ENCODE measurements at regions not wholly inside any gene's neighbourhood (a gene's known extent, or its start where the extent isn't known, plus 50 kb on each side); places are given as distances from the start of the nearest gene placed in this dataset.

DNA sequence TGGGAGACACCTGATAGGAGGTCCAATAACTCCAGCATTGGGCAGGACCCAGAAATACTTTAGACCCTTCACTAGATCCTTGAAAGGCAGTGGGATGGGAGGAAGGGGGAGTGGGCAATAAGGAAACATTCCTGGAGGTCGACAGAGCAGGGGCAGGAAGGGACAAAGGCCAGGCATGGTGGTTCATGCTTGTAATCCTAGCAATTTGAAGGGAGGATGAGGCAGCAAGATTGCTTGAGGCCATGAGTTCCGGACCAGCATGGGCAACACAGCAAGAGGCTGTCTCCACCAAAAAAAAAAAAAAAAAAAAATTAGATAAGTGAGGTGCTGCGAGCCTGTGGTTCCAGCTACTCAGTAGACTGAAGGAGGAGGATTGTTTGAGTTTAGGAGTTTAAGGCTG lies 134.9 kb downstream of the JCAD start:
- no peak for DNase-seq

DNA sequence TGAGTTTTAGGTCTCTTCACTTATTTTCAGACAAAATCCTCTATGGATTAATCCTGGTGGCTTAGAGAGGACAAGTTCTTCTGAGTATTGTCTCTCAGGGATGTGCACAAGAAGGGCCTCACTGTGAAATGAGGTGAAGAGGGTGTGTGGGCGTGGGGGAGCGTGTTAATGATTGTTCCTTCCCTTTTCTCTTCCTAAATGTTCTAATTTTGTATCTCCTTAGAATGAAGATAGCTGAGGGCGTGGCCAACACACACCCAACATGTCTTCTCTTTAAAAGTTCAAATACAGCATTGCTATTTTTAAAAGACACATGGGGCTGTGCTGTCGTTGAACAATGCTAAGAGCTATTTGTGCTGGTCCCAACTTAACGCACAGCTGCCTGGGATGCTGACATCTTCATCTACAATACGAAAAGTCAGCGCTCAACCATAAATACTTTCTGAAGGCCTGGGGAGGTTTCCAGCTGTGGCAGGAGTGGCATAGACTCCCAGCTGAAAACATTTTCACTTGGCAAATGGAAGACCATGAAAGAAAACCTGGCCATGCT lies 135.9 kb downstream of the JCAD start:
- DNase-seq, result no peak

DNA sequence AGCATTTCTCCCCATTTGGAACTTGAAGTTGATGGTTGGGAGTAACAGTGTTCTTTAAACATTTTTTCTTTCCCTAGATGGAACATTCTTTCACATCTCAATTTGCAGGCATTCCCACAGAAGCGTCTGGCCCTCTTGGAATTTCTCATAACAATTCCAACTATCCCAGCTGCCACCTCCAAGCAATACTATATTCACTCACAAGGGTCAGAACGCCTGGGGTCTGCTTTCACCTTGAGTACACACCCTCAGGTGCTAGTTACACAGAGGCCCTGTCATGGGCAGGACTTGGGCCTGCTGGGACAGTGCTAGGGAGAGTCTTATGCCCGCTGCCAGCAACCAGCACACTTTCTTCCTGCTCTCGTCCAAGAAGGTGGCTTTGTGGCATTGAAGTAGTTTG lies 136.5 kb downstream of the JCAD start:
- no peak for DNase-seq

DNA sequence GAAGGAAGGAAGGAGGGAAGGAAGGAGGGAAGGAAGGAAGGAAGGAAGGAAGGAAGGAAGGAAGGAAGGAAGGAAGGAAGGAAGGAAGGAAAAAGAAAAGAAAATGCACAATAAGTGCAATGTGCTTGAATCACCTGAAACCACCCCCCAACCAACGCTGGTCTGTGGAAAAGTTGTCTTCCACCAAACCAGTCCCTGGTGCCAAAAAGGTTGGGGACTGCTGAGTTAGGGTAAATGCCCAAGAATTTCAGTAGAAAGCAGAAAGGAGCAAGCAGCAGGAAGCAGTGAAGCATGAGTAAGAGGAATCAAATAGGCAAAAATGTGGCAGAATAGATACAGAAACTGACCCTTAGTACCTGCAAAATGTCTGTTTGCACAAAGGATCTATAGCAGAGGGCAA lies 137.2 kb downstream of the JCAD start:
- no peak for DNase-seq

DNA sequence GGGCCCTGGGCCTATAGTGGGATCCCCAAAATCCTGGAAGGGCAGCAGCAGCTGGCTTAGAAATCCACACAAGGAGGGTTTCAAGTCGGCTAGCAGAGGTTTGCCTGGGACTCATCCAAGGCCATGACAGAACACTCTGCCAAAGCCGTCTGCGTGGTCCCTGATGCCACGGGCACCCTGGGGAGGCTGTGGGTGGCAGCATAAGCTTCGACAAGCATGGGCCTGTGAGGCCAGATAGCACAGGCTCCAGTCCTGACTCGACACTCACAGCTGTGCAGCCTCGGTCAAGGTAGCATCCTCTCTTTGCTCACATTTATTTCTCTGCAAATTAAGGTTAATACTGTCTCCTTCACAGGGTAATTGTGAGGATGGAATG lies 138.3 kb downstream of the JCAD start:
- no peak for DNase-seq

DNA sequence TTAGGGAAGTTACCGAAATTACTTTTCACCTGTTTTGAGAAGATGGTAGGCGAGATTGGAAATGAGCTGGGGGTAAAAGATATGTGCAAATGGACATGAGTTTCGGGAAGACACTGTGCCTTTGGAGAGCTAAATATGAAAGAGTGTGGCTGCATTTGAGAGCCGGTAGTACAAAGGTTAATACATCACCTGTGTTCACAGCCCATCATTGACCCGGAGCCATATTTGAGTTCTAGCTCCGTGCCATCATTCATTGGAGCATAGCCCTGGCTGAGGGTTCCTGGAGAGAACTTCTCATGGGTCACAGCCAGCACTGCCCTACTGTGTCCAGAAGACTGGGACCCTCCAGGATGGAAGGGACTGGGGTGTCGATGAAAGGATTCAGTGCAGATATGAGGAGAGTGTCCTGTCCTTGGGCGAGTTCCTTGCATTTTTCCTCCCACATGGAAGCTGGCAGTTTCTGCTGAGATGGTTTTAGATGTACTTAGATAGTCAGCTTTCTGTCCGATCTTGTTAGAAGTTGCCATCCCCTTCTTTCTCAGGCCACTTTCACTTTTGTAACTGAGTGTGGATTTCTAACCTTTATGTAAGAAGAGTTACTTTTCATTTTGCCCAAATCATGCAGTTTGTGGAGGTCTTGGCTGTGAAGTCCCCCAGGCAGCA lies 138.8 kb downstream of the JCAD start:
- no peak for DNase-seq

DNA sequence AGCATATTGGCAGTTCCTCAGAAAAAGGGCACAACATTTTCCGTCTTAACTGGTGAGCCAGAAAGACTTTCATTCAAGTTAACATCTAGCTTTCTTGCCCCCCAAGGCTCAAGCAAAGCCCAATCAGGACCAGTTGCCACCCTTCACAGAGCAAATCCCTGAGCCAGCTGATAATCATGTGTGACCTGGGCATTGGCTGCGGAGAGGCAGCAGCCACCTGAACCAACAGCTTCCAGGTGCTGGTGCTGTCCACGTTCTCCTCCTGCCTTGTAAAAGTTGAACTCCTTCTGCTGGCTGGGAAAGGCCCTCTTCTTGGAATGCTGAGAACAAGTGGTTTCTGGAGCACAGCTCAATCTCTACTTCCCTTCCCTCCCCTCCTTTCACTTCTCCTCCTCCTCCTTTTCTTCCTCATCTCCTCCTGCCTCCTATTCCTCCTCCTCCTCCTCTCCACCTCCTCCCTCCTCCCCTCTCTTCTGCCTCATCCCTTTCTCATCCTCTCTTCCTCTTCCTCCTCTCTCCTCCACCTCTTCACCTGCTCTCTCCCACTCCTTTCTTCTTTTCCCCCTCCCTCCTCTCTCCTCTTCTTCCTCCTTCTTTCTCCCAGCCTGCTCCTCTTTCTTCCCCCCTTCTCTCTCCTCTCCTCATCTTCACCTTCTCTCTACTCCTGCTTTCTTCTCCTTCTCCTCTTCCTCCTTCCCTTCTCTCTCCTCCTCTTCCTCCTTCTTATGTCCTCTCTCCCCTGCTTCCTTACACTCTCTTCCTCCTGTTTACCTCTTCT lies 140.6 kb downstream of the JCAD start:
- DNase-seq, result no peak

DNA sequence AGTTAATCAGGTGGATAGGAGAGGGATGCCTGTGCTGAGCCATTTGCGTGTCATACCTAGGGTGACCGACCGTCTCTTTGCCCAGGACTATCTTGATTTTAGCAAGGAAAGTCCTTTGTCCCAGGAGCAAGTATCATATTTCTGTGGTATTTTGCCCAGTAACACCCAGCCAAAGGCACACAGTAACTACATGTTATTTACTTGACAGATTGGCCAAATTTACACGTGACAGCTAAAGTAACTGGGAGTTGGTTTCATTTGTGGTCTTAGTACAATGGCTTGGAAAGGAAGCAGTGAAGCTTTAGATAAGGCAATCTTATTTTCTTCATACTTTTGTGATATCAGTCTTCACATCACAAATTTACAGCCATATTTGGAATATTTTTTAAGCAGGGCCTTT lies 142.1 kb downstream of the JCAD start:
- DNase-seq, result no peak

DNA sequence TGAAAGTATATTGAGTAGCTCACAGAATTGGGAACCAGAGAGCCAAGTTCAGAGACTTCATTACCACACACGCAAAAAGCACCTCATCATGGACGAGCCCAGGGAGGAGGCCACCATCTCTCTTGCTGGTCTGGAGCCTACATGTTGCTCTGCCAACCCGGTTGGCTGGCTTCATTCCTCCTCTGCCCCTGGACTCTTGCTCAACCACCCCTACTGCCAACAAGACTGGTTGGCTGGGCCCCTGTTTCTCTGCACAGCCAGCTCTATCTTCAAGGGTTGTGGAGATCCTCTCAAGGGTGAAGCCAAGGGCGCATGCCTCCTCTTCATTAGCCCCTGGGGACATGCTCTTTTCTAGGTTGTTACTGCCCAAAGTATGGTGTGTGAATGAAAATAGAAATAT lies 142.7 kb downstream of the JCAD start:
- DNase-seq, result no peak

DNA sequence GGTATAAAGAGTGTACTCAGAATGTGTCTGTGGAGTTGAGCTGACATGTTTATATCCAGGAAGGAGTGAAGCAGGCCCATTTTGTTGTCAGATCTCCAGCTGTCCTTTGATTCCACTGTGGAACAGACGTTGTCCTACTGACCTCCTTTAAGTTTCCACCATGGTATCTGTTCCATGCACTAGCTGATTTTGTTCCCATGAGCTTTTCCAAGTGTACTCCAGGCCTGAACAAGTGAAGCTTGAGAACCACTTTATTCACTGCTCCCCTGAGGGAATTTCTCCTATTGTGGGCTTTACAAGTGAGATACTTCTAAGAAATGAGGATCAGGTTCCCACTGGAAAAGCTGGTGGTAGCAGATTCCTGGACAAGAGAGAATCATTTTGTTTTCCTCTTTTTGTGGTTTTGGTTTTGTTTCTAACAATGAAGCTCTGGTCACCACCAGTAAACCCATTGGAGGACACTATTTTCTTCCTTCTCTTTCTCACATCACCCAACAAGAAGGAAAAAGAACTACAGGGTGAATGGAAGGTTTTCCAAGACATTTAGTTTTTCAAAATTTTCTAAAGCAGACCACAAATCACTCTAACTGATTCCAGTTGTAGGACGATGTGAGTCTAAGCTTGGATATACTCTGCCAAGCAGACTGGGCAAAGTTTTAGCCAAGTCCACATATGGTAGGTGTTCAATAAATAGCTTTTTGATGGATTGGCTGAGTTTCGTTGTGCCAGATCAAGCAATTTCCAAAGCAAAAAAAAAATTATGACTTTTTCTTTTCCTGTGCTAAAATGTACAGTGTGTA lies 144.2 kb downstream of the JCAD start:
- DNase-seq, result no peak

DNA sequence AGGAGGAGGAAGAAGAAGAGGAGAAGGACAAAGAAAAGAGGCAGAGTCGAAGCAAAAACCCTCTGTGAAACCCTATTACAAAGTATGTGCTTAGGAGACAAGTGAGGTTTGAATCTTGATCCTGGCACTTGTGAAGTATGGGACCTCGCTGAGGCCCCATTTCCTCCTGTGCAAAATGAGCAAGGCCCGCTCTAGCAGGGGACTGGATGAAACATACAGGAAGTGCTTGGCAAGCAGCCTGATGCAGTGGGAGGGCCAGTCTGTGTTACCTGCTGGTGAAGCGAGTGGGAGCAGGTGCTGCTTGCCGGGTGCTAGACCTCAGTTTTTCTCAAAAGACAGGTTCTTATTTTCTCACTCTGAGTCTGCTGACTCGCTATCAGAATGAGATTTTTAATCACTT lies 150.4 kb downstream of the JCAD start:
- peak; percentile 2 to 7 for DNase-seq

DNA sequence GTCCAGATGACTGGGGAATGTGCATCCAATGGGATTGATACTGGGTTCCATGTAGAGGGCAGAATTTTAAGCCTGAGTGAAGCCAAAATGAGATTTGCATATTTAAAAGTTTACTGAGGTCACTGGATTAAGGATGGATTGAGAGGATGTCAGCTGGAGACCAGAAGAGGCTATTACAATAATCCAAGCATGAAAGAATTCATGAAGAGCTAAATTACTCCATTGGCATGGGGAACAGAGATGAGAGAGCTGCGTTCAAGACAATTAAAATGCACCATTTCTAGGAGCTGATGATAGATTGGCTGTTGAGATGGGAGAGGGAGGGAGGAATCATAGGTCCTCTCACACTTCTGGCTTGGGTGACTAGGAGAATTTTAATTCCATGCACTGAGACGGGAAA lies 158.5 kb downstream of the JCAD start:
- no peak for DNase-seq

DNA sequence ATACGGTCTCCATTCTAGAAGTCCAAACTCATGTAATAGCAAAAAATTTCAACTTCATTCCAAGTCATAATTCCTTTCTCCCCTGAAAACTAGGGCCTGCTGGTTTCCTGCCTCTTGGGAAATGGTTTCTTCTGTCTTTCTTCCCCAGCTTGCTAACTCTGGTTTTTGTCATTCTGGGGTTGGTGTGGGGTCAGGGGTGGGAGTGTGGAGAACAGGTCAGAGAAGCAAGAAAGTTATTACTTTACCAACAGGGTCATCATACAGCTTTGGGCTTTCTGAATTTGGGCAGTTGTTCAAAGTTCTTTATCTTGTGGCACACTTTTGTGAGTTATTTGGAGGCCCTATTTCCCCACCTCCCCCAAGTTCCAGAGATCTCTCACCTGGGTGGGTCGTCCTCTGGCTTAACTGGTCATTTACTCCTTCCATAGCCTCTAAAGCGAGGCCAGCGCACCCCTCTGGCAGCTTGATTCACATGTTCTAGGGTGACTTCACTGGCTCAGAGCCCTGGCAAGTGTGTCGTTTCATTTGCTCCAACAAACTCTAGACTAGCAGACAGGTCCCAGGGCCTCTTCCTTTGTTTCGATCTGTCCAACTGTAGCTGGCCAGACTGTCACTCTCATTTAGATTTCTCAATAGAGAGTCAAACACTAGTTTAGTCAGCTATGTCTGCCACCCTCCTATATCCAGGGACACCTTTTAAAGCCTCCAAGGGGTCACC lies 161.2 kb downstream of the JCAD start:
- DNase-seq, result no peak

DNA sequence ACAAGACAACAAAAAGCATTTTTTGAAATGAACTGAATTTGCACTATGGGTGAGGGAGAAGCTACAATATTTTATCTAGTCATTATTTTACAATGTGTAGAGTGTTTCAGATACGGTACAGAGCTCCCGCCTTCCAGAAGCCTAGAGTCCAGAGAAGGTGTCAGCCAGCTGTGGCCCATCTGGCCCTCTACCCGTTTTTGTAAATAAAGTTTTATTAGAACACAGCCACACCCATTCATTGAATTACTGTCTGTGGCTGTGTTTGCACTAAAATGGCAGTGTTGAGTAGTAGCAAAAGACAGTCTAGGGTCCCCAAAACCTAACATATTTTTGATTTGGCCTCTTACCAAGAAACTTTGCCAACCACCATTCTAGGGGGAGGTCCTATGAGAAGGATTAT lies 162.0 kb downstream of the JCAD start:
- DNase-seq, result no peak

DNA sequence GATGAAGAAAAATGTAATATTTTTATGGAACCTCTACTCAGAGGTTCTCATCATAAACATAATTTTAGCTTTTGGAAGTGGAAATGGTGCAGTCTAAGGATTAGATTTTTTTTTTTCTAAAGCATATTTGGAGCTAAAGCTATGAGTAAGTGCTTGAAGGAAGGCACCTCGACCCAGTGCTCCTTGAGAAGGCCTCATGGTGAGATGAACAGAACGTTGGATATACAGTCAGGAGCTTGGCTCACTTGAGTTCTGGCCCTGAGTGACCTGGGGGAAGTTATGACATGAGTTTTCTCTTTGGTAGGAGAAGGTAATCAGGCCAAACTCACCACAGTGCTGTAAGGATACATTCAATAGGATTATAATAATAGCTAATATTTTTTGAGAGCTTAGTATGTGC lies 163.3 kb downstream of the JCAD start:
- DNase-seq, result no peak

DNA sequence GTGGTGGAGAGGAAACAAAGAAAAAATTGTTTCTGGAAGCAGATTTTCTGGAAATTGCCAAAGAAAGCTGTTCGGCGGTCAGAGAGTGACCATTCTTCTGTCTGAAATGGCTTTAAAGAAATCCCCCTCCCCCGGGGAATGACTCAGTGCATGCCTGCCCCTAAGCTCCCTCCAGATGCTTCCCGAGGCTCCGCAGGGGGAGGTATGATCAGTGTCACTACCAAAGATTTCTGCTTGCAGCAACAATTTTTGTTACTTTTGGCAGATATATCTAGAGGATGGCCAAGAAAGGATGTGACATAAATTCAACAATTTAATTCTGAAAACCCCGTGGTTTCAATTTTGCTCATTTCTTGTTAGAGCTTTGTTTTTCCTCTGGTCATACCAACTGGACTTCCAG lies 163.9 kb downstream of the JCAD start:
- no peak for DNase-seq

DNA sequence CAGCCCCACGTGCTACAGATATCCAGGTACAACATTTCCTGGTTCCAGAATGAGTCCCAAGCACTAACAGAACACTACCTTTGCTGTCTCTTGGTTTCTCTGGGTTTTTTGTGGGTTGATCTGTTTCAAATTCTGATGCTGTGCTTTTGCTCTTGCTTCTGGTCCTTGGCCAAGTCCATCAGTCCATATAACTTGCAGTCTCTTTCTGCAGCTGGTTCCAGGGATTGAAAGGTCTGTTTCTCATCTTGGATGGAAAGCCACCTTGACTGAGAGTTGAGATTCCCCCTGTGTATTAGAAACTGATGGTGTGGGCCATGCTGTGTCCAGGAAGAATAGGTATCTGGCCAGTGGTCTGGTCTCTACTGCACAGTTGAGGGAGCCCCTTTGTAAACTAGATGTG lies 171.1 kb downstream of the JCAD start:
- no peak for DNase-seq

DNA sequence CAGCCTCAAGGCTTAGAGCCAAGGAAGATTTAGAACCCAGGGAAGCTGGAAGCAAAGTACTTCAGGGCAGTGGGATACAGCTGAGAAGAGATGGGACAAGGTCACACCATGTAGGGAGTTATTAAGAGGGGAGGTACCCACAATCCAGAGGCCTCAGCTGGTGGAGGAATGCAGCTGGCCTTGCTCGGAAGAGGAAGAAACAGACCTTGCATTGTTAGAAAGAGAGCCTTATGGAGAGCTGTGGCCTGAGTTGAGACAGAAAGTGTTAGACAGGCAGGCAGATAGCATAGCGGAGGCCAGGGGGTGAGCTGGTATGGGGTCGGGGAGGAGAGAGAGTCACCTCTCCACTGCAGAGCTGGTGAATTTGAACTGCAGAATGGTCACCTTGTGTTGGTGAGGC lies 173.1 kb downstream of the JCAD start:
- DNase-seq, result no peak

DNA sequence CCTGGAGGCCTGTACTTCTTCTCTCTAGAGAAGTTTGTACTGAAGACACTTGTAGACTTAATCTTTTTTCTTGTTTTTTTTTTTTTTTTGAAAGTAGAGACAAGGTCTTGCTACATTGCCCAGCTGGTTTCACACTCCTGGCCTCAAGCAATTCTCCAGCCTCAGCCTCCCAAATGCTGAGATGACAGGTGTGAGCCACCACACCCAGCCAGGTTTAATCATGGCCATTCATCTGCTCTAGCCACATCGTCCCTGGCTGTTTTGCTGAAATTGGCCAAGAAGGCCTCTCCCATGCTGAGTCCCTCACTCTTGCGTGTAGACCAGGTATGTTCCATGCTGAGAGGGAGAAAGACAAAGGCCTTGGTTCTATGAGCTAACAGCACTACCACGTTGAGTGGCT lies 176.2 kb downstream of the JCAD start:
- DNase-seq, result no peak

DNA sequence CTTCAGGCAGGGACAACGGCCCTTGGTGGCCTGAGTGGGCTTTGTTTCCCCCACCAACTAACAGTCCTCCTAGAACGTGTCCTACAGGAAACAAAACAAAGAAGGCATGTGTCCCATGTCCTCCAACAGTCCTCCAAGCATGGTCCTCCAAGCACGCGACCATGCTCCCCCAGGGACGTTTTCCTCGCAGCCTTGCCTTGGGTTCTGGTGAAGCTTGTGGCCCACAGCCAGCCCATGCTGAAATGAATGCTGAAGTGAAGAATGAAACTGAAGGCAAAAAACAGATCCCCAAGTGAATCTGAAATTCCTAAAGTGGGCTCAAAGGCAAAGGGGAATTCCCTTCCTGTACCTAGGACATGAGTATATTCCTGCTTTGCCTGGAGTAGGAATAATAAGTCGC lies 176.6 kb downstream of the JCAD start:
- DNase-seq, result no peak

DNA sequence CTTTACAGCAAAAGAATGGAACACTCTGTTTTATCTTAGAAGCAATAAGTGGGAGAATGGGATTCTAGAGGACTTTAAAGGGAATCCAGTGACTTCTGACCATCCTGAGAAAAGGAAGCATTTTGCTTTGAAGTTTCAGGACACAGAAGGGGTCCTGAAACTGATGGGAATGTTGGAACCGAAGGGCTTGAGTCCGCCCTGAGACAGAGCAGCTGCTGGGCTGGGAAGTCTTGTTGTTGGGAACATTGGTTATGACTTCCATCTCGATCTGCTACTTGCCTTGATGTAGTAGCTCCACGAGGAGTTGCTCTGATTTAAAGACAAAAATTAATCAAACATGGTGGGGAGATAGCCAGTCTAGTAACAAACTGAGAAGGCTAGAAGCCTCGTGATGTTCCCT lies 177.6 kb downstream of the JCAD start:
- no peak for DNase-seq

DNA sequence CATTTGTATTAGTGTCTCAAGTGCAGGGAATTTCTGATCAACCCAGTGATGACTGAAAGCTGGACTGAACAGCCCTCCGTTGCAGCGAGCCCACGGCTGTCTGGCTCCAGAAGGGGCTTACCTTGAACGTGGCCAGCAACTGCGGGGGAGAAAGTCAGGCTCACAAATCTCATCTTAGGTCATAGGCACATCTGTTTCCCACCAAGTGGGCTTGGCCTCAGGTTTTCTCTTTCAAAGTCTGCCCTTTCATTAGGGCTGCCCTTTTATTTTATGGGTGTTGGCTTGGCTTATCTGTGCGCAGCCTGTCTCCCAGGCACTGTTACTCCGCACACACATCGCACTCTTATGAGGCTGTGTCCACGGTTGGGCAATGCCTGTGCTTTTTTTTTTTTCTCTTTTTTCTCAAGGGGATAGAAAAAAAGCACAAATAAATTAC lies 178.0 kb downstream of the JCAD start:
- no peak for DNase-seq

DNA sequence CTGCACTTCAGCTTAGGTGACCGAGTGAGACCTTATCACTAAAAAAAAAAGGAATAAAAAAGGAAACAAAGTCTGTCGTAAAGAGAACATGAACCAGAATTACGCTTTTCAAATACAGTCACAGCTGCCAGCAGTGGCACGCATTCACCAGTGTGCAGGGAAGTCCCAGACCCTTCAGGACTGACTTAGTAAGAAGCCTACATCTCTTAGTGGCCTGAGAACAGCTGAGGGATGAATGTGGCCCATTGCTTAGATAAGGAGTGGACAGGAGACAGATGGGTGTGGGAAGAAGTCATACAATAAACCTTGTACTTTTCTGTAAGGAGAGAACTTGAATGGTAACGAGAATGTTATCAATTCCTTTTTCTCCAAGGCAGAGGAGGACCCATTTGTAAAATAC lies 178.5 kb downstream of the JCAD start:
- DNase-seq, result no peak

Measured in activated CD4-positive, alpha-beta T cell treated with anti-CD3 and anti-CD28 coated beads for 4 hours (primary cell).